Fibroblast of villous mesenchyme (primary cell): ENCODE measurements at regions not wholly inside any gene's neighbourhood (a gene's known extent, or its start where the extent isn't known, plus 50 kb on each side); places are given as distances from the start of the nearest gene placed in this dataset.
A peak's percentile ranks its signal among the peaks of the same experiment; 100 is the strongest.
"Not testable (repeated sequence)": the region's sequence is repeated elsewhere in the genome, so short reads cannot be mapped to it uniquely, and the experiment has no call there.

Source experiments
- DNase-seq: peaks from one replicate; pipeline ENCODE4 v3.0.0-alpha.2; 2010; ENCODE audit warnings: low read depth
- H3K4me3 ChIP-seq: 2 replicates; pipeline ENCODE4 v1.5.1; 2011; ENCODE audit warnings: low read depth, mild to moderate bottlenecking, low read length
- TF ChIP-seq, protein P1 (sequence below): IDR thresholded peaks from 2 replicates; pipeline ENCODE4 v1.5.1; 2012; ENCODE audit warnings: low read depth, mild to moderate bottlenecking, low read length; ENCODE audit not compliant: insufficient read depth

DNA sequence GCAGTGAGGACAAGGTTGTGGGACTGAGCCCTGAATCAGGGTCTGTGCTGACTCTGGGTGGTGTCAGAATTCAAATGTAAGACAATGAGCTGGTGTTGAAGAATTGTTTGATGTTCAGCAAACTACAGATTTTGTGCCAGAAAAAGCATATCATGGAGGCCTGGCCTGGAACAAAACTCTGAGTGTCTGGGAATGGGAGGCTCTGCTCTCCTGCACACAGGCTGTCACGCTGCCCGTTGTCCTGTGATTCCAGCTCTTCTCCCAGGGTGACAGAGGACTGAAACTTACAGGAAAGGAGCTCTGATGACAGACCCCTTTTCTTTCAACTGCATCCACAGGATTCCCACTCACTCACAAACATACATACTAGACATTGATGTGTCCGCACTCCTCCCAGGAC is 120.1 kb downstream of the ZNF486 start:
- no peak overlapping the region for H3K4me3 ChIP-seq
- TF ChIP-seq, protein P1, sequence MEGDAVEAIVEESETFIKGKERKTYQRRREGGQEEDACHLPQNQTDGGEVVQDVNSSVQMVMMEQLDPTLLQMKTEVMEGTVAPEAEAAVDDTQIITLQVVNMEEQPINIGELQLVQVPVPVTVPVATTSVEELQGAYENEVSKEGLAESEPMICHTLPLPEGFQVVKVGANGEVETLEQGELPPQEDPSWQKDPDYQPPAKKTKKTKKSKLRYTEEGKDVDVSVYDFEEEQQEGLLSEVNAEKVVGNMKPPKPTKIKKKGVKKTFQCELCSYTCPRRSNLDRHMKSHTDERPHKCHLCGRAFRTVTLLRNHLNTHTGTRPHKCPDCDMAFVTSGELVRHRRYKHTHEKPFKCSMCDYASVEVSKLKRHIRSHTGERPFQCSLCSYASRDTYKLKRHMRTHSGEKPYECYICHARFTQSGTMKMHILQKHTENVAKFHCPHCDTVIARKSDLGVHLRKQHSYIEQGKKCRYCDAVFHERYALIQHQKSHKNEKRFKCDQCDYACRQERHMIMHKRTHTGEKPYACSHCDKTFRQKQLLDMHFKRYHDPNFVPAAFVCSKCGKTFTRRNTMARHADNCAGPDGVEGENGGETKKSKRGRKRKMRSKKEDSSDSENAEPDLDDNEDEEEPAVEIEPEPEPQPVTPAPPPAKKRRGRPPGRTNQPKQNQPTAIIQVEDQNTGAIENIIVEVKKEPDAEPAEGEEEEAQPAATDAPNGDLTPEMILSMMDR = no peak
- DNase-seq = no peak

DNA sequence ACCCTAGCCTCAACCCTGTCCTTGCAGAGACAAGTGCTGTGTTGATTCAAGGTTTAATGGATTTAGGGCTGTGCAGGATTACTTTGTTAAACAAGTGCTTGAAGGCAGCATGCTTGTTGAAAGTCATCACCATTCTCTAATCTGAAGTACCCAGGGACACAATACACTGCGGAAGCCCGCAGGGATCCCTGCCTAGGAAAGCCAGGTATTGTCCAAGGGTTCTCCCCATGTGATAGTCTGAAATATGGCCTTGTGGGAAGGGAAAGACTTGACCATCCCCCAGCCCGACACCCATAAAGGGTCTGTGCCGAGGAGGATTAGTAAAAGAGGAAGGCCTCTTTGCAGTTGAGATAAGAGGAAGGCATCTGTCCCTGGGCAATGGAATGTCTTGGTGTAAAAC is 118.9 kb downstream of the ZNF486 start:
- not testable (repeated sequence) for DNase-seq, H3K4me3 ChIP-seq

DNA sequence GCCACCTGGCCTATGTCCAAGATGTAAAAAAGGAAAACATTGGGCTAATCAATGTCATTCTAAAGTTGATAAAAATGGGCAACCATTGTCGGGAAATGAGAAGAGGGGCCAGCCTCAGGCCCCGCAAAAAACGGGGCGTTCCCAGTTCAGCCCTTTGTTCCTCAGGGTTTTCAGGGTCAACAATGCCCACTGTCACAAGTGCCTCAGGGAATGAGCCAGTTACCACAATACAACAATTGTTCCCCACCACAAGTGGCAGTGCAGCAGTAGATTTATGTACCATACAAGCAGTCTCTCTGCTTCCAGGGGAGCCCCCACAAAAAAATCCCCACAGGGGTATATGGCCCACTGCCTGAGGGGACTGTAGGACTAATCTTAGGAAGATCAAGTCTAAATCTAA is 112.5 kb downstream of the ZNF486 start:
- DNase-seq = no peak
- H3K4me3 ChIP-seq = no peak overlapping the region
- TF ChIP-seq, protein P1 = no peak

DNA sequence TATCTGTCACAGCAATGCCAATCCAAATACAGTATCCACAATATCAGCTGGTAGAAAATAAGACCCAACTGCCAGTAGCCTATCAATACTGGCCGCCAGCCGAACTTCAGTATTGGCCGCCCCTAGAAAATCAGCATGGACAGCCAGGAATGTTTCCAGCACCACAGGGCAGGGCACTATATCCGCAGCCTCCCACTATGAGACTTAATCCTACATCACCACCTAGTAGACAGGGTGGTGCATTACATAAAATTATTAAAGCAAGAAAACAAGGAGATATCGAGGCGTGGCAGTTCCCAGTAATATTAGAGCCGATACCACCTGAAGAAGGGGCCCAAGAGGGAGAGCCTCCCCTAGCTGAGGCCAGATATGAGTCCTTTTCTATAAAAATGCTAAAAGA is 111.3 kb downstream of the ZNF486 start:
- H3K4me3 ChIP-seq = no peak overlapping the region
- DNase-seq = peak; percentile 29
- TF ChIP-seq, protein P1 = peak; percentile 38

DNA sequence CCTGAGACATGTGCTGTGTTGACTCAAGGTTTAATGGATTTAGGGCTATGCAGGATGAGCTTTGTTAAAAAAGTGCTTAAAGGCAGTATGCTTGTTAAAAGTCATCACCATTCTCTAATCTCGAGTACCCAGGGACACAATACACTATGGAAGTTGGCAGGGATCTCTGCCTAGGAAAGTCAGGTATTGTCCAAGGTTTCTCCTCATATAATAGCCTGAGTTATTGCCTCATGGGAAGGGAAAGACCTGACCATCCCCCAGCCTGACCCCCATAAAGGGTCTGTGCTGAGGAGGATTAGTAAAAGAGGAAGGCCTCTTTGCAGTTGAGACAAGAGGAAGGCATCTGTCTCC is 109.7 kb downstream of the ZNF486 start:
- DNase-seq, H3K4me3 ChIP-seq: not testable (repeated sequence)

DNA sequence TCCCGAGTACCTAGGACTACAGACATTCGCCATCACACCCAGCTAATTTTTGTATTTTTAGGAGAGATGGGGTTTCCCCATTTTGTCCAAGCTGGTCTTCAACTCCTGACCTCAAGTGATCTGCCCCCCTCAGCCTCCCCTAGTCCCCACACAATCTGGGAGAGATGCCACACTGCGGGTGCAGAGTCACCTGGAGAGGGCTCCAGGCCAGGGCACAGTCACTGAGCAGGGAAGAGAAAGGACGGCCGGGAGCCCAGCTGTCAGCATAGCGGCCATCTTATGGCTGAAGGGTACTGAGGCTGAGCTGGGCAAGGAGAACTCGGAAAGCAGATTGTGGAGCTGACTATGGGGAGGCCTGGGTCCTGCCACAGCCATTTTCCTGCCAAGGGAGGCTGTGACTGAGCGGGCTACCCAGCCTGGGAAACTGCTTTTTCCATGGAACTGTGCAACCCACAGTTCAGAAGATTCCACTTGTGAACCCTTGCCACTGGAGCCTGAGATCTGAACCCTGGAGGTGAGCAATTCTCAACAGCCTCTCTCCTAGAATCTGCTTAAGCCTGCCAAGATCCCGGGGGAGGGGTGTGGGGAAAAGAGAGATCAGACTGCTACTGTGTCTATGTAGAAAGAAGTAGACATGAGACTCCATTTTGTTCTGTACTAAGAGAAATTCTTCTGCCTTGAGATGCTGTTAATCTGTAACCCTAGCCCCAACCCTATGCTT is 109.2 kb downstream of the ZNF486 start:
- TF ChIP-seq, protein P1 = no peak
- no peak for DNase-seq
- H3K4me3 ChIP-seq = no peak overlapping the region

DNA sequence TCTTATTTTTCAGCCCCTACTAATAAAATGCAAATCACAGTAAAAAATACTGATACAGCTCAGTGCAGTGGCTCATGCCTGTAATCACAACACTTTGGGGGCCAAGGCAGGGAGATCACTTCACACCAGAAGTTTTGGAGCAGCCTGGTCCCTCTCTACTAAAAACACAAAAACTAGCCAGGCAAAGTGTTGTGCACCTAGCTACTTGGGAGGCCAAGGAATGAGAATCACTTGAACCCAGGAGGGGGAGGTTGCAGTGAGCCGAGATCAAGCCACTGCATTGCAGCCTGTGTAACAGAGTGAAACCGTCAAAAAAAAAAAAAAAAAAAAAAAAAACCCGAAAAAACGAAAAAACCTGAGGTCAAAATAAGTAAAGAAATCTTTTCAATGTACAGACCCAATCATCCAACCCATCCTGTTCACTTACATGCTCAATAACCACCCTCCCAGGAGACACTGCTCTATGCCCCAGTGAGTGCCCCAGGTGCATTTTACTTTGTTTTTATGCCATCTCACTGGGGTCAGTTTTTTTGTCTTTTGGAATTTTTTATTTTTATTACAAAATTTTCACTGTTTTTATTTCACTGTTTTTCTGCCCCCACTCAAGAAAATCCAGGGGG is 107.0 kb downstream of the ZNF486 start:
- H3K4me3 ChIP-seq = no peak overlapping the region
- DNase-seq = no peak
- TF ChIP-seq, protein P1 = no peak

DNA sequence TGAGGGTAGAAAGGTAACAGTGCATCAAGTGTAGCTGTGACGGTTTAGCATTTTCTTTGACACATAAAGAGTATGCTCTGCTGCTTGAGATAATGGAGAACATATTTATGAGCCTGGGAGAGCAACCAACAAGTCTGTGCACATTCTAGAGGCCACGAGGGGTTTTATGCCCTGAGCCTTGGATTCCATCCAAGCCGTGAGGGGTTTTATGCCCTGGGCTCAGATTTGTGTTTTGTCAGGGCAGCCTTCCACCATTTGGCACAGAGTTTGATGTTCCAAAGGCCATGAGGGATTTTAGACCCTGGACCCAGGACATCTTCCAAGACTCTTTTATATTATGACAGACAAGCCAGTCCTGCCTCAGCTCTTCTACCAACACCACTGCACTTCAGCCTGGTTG is 106.4 kb downstream of the ZNF486 start:
- no peak overlapping the region for H3K4me3 ChIP-seq
- no peak for DNase-seq
- TF ChIP-seq, protein P1 = no peak

DNA sequence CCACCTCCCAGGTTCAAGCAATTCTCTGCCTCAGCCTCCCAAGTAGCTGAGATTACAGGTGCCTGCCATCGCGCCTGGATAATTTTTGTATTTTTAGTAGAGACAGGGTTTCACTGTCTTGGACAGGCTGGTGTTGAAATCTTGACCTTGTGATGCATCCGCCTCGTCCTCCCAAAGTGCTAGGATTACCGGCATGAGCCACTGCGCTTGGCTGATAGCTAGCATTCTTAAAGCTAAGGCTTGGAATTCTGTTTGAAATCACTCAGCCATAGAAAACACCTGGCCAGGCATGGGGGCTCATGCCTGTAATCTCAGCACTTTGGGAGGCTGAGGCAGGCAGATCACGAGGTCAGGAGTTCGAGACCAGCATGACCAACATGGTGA is 105.6 kb downstream of the ZNF486 start:
- H3K4me3 ChIP-seq, DNase-seq: not testable (repeated sequence)

DNA sequence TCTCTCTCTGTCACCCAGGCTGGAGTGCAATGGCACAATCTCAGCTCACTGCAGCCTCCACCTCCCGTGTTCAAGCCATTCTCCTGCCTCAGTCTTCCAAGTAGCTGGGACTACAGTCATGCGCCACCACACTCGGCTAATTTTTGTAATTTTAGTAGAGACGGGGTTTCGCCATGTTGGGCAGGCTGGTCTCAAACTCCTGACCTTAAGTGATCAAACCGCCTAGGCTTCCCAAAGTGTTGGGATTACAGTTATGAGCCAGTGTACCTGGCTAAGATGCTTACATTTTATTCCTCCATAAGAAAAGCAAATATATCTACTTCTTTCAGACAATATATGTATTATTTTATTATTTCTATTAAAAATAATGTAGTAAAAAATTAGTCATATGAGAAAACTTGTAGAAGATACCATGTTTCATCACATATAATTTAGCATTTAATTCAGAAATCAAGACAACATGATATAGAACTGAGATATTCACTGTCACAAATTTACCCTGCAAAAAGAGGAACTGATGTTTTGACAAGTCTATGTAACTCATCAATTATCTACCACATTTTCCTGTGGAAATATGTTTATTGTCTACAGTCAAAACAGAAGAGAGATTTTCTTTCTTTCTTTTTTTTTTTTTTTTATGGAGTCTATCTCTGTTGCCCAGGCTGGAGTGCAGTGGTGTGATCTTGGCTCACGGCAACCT is 105.1 kb downstream of the ZNF486 start:
- not testable (repeated sequence) for H3K4me3 ChIP-seq, DNase-seq
